SK-N-SH treated with all-trans-retinoic acid at 6 μM for 48 hours (cell line): ENCODE measurements at regions not wholly inside any gene's neighbourhood (a gene's known extent, or its start where the extent isn't known, plus 50 kb on each side); places are given as distances from the start of the nearest gene placed in this dataset.

Experiments
- ARNTL ChIP-seq: fragments of 450-650 bp; formaldehyde crosslinking; IDR thresholded peaks from 2 replicates; pipeline ENCODE4 v1.5.0; 2020; ENCODE audit warnings: low read depth, mild to moderate bottlenecking, moderate library complexity, borderline replicate concordance
- ESRRG ChIP-seq: fragments of 250-450 bp; sonication (Bioruptor Pico); IDR thresholded peaks from 2 replicates; pipeline ENCODE4 v1.6.1; 2021; ENCODE audit warnings: mild to moderate bottlenecking
- ISL1 ChIP-seq: fragments of 250-450 bp; sonication (Bioruptor Pico); IDR thresholded peaks from 2 replicates; pipeline ENCODE4 v2.1.2; 2022; ENCODE audit warnings: mild to moderate bottlenecking, moderate library complexity
- RARB ChIP-seq: fragments of 250-450 bp; sonication (Bioruptor Pico); IDR thresholded peaks from 2 replicates; pipeline ENCODE4 v1.8.0; 2021; ENCODE audit warnings: mild to moderate bottlenecking, moderate library complexity
- TOX ChIP-seq: fragments of 250-450 bp; sonication (Bioruptor Pico); IDR thresholded peaks from 2 replicates; pipeline ENCODE4 v1.8.0; 2021; ENCODE audit warnings: mild to moderate bottlenecking, moderate library complexity, borderline replicate concordance
- ZFP3 ChIP-seq: fragments of 250-450 bp; sonication (Bioruptor Pico); IDR thresholded peaks from 2 replicates; pipeline ENCODE4 v1.5.0; 2020; ENCODE audit warnings: mild to moderate bottlenecking, moderate library complexity
- ZFP30 ChIP-seq: fragments of 450-650 bp; formaldehyde crosslinking; IDR thresholded peaks from 2 replicates; pipeline ENCODE4 v1.5.0; 2022; ENCODE audit warnings: mild to moderate bottlenecking, moderate library complexity
- ZNF70 ChIP-seq: fragments of 450-650 bp; formaldehyde crosslinking; IDR thresholded peaks from 2 replicates; pipeline ENCODE4 v1.5.0; 2020; ENCODE audit warnings: mild to moderate bottlenecking, moderate library complexity
- ZNF8 ChIP-seq: fragments of 450-650 bp; formaldehyde crosslinking; IDR thresholded peaks from 2 replicates; pipeline ENCODE4 v1.5.0; 2020; ENCODE audit warnings: mild to moderate bottlenecking, moderate library complexity
- TF ChIP-seq, protein P1 (sequence below): fragments of 250-450 bp; sonication (Bioruptor Pico); IDR thresholded peaks from 2 replicates; pipeline ENCODE4 v1.5.0; 2020; ENCODE audit warnings: mild to moderate bottlenecking, moderate library complexity
- TF ChIP-seq, protein P2 (sequence below): fragments of 250-450 bp; sonication (Bioruptor Pico); IDR thresholded peaks from 2 replicates; pipeline ENCODE4 v1.8.0; 2020; ENCODE audit warnings: mild to moderate bottlenecking, moderate library complexity, borderline replicate concordance
- TF ChIP-seq, protein P3 (sequence below): fragments of 250-450 bp; sonication (Bioruptor Pico); IDR thresholded peaks from 2 replicates; pipeline ENCODE4 v1.5.1; 2020; ENCODE audit warnings: low read depth, mild to moderate bottlenecking, moderate library complexity
- TF ChIP-seq, protein P4 (sequence below): fragments of 250-450 bp; sonication (Bioruptor Pico); IDR thresholded peaks from 2 replicates; pipeline ENCODE4 v1.8.0; 2021; ENCODE audit warnings: low read depth, mild to moderate bottlenecking, moderate library complexity, borderline replicate concordance

DNA sequence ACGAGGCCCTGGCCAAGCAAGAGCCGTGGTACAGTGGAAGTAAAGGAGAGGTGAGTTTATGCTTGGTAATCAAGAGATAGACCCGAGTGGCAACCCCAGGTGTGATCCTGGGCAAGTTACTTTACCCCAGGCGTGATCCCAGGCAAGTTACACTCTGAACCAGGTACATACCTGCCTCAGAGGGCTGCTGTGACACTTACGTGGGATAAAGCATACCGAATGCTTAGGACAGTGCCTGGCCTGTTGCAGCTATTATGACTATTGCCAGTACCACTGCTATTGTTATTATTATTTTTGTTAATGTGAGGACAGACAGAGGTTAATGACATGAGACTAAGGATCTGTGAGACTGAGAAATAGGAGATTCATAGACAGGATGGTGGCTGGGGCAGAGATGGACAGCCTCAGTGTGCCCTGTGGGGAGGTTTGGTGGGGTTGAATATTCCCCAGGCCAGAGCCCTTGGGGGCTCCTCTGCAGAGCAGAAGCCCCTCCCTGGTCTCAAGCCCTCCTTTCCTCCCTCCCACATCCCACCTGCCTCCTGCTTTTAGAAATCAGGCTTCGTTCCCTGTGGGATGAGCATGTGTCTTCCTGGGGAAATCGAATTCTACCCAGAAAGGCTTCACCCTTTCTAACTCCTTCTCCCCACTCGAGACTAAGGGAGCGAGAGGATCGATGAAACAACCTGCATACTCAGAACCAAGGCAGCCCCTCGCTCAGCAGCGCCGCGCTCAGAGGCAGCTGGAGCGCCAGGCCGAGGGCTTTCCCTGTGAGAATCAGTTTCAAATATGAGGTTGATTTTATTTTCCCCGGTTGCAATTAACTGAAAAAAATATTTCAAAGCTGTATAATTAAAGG, 62.0 kb upstream of the SIX3 start:
- TF ChIP-seq ARNTL (CRISPR knock-in tag) (no peak), ESRRG (CRISPR knock-in tag) (no peak), ISL1 (CRISPR knock-in tag) (no peak), RARB (CRISPR knock-in tag) (no peak), TOX (no peak), ZFP30 (no peak), ZNF70 (CRISPR knock-in tag) (no peak), ZFP3 (CRISPR knock-in tag) (no peak), ZNF8 (no peak)
- TF ChIP-seq, protein P1, sequence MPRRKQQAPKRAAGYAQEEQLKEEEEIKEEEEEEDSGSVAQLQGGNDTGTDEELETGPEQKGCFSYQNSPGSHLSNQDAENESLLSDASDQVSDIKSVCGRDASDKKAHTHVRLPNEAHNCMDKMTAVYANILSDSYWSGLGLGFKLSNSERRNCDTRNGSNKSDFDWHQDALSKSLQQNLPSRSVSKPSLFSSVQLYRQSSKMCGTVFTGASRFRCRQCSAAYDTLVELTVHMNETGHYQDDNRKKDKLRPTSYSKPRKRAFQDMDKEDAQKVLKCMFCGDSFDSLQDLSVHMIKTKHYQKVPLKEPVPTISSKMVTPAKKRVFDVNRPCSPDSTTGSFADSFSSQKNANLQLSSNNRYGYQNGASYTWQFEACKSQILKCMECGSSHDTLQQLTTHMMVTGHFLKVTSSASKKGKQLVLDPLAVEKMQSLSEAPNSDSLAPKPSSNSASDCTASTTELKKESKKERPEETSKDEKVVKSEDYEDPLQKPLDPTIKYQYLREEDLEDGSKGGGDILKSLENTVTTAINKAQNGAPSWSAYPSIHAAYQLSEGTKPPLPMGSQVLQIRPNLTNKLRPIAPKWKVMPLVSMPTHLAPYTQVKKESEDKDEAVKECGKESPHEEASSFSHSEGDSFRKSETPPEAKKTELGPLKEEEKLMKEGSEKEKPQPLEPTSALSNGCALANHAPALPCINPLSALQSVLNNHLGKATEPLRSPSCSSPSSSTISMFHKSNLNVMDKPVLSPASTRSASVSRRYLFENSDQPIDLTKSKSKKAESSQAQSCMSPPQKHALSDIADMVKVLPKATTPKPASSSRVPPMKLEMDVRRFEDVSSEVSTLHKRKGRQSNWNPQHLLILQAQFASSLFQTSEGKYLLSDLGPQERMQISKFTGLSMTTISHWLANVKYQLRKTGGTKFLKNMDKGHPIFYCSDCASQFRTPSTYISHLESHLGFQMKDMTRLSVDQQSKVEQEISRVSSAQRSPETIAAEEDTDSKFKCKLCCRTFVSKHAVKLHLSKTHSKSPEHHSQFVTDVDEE, result no peak
- TF ChIP-seq, protein P2, sequence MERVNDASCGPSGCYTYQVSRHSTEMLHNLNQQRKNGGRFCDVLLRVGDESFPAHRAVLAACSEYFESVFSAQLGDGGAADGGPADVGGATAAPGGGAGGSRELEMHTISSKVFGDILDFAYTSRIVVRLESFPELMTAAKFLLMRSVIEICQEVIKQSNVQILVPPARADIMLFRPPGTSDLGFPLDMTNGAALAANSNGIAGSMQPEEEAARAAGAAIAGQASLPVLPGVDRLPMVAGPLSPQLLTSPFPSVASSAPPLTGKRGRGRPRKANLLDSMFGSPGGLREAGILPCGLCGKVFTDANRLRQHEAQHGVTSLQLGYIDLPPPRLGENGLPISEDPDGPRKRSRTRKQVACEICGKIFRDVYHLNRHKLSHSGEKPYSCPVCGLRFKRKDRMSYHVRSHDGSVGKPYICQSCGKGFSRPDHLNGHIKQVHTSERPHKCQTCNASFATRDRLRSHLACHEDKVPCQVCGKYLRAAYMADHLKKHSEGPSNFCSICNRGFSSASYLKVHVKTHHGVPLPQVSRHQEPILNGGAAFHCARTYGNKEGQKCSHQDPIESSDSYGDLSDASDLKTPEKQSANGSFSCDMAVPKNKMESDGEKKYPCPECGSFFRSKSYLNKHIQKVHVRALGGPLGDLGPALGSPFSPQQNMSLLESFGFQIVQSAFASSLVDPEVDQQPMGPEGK (CRISPR knock-in tag), result no peak
- TF ChIP-seq, protein P3, sequence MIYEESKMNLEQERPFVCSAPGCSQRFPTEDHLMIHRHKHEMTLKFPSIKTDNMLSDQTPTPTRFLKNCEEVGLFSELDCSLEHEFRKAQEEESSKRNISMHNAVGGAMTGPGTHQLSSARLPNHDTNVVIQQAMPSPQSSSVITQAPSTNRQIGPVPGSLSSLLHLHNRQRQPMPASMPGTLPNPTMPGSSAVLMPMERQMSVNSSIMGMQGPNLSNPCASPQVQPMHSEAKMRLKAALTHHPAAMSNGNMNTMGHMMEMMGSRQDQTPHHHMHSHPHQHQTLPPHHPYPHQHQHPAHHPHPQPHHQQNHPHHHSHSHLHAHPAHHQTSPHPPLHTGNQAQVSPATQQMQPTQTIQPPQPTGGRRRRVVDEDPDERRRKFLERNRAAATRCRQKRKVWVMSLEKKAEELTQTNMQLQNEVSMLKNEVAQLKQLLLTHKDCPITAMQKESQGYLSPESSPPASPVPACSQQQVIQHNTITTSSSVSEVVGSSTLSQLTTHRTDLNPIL (CRISPR knock-in tag), result no peak
- TF ChIP-seq, protein P4, sequence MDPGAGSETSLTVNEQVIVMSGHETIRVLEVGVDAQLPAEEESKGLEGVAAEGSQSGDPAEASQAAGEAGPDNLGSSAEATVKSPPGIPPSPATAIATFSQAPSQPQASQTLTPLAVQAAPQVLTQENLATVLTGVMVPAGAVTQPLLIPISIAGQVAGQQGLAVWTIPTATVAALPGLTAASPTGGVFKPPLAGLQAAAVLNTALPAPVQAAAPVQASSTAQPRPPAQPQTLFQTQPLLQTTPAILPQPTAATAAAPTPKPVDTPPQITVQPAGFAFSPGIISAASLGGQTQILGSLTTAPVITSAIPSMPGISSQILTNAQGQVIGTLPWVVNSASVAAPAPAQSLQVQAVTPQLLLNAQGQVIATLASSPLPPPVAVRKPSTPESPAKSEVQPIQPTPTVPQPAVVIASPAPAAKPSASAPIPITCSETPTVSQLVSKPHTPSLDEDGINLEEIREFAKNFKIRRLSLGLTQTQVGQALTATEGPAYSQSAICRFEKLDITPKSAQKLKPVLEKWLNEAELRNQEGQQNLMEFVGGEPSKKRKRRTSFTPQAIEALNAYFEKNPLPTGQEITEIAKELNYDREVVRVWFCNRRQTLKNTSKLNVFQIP (CRISPR knock-in tag), result no peak
